Endothelial cell of umbilical vein (primary cell): ENCODE measurements at regions not wholly inside any gene's neighbourhood (a gene's known extent, or its start where the extent isn't known, plus 50 kb on each side); places are given as distances from the start of the nearest gene placed in this dataset.

Experiments
- BruUV-seq: library from RNA; stranded (reverse); fragments of 400-500 nt; replicated peaks from 2 replicates; lab custom pipeline; 2021; lab: Mats Ljungman, UMichigan
- CTCF ChIA-PET: fragments of 300-600, 350-600 bp; sonication (Branson Sonifier 250); formaldehyde crosslinking; loops from one replicate; lab custom pipeline; 2021; ENCODE audit warnings: antibody characterized with exemption, inconsistent platforms; lab: Charles Lee
- POLR2A ChIA-PET: fragments of 300-600, 350-600 bp; sonication (Branson Sonifier 250); formaldehyde crosslinking; loops from one replicate; lab custom pipeline; 2021; ENCODE audit warnings: antibody characterized with exemption, inconsistent platforms; lab: Charles Lee
- DNase-seq: peaks from one replicate; pipeline ENCODE4 v3.0.0-alpha.2; 2011; ENCODE audit warnings: low read depth, low spot score
- FAIRE-seq: peaks from 2 replicates; lab custom pipeline; 2011; peaks lifted over from hg19 to GRCh38; lab: Jason Lieb, UNC
- H2AFZ ChIP-seq: 2 replicates; pipeline ENCODE4 v1.6.0; 2012; ENCODE audit warnings: low read depth, low read length, control low read depth, inconsistent platforms
- H3K27ac ChIP-seq: 2 replicates; pipeline ENCODE4 v1.5.1; 2011; ENCODE audit warnings: low read depth, mild to moderate bottlenecking, control low read depth, low read length, moderate library complexity; ENCODE audit not compliant: insufficient read depth
- H3K27me3 ChIP-seq, 2 experiments: 2 replicates each; pipeline versions ENCODE4 v1.6.0 to v1.6.1; 2011; ENCODE audit warnings: low read length in 2 of 2, mixed read lengths in 1 of 2; ENCODE audit not compliant: control insufficient read depth in 2 of 2, insufficient read depth in 2 of 2
- H3K36me3 ChIP-seq, 2 experiments: 2 replicates in 1 of 2; 3 replicates in 1 of 2; pipeline ENCODE4 v1.5.1; 2011; ENCODE audit warnings: low read length in 2 of 2, mild to moderate bottlenecking in 1 of 2, moderate library complexity in 1 of 2; ENCODE audit not compliant: control insufficient read depth in 2 of 2, insufficient read depth in 2 of 2; ENCODE audit errors: extremely low read depth in 1 of 2
- H3K4me1 ChIP-seq: 3 replicates; pipeline ENCODE4 v1.5.1; 2011; ENCODE audit warnings: mild to moderate bottlenecking, low read length; ENCODE audit not compliant: control insufficient read depth, insufficient read depth; ENCODE audit errors: extremely low read depth
- H3K4me2 ChIP-seq: 2 replicates; pipeline ENCODE4 v1.6.1; 2011; ENCODE audit warnings: low read length, control low read depth, mixed read lengths; ENCODE audit not compliant: insufficient read depth
- H3K4me3 ChIP-seq, 3 experiments: fragments of 200-600 bp in 1 of 3; sonication (generic), shearing (Covaris generic) in 1 of 3; replicated peaks in 1 of 3; 2 replicates each; pipeline ENCODE4 v1.5.1; 2011 to 2016; ENCODE audit warnings: control low read depth in 3 of 3, low read length in 3 of 3, mild to moderate bottlenecking in 2 of 3, inconsistent platforms in 1 of 3, low read depth in 1 of 3, moderate library complexity in 1 of 3; ENCODE audit not compliant: insufficient read depth in 1 of 3
- H3K79me2 ChIP-seq: 2 replicates; pipeline ENCODE4 v1.6.0; 2012; ENCODE audit warnings: low read length, inconsistent platforms; ENCODE audit not compliant: control insufficient read depth, insufficient read depth
- H3K9ac ChIP-seq: replicated peaks from 2 replicates; pipeline ENCODE3; 2011; ENCODE audit warnings: low read length, control low read depth; ENCODE audit not compliant: insufficient read depth; ENCODE audit errors: extremely low read depth
- H3K9me1 ChIP-seq: replicated peaks from 3 replicates; pipeline ENCODE4 v1.6.0; 2011; ENCODE audit warnings: mild to moderate bottlenecking, low read length; ENCODE audit not compliant: control insufficient read depth, insufficient read depth; ENCODE audit errors: extremely low read depth
- H3K9me3 ChIP-seq: replicated peaks from 2 replicates; pipeline ENCODE4 v1.5.1; 2012; ENCODE audit warnings: low read length, inconsistent platforms; ENCODE audit not compliant: control insufficient read depth, insufficient read depth
- H4K20me1 ChIP-seq: replicated peaks from 2 replicates; pipeline ENCODE3; 2011; ENCODE audit warnings: mild to moderate bottlenecking, low read length; ENCODE audit not compliant: control insufficient read depth, insufficient read depth; ENCODE audit errors: extremely low read depth
- CTCF ChIP-seq, 2 donors: IDR thresholded peaks; 1 replicate in 1 of 2; 2 replicates in 1 of 2; pipeline ENCODE4 v1.5.1; 2011; ENCODE audit warnings: low read length in 2 of 2, mild to moderate bottlenecking in 2 of 2, moderate library complexity in 2 of 2, control low read depth in 1 of 2, inconsistent platforms in 1 of 2, low read depth in 1 of 2; ENCODE audit not compliant: insufficient read depth in 1 of 2; ENCODE audit errors: extremely low read depth in 1 of 2
- EZH2 ChIP-seq: IDR thresholded peaks from 2 replicates; pipeline ENCODE4 v1.6.1; 2012; ENCODE audit warnings: borderline replicate concordance, low read depth, mild to moderate bottlenecking, moderate library complexity, low read length, inconsistent platforms; ENCODE audit not compliant: severe bottlenecking
- FOS ChIP-seq: IDR thresholded peaks from 2 replicates; pipeline ENCODE4 v1.6.1; 2011; ENCODE audit warnings: mild to moderate bottlenecking, low read length, moderate library complexity, borderline replicate concordance; ENCODE audit not compliant: insufficient read depth
- GATA2 ChIP-seq: IDR thresholded peaks from 2 replicates; pipeline ENCODE4 v1.7.0; 2011; ENCODE audit warnings: low read depth, mild to moderate bottlenecking, moderate library complexity, mixed read lengths, low read length; ENCODE audit not compliant: insufficient read length, insufficient read depth
- JUN ChIP-seq: IDR thresholded peaks from 2 replicates; pipeline ENCODE4 v1.6.1; 2011; ENCODE audit warnings: borderline replicate concordance, low read depth; ENCODE audit not compliant: insufficient read length, insufficient read depth
- MAX ChIP-seq: IDR thresholded peaks from 2 replicates; pipeline ENCODE4 v1.6.1; 2011; ENCODE audit not compliant: insufficient read depth, insufficient read length
- MYC ChIP-seq: IDR thresholded peaks from one replicate; pipeline ENCODE4 v1.6.1; 2011; ENCODE audit warnings: mild to moderate bottlenecking, low read depth, low read length
- POLR2A ChIP-seq: IDR thresholded peaks from 2 replicates; pipeline ENCODE4 v1.6.1; 2012; ENCODE audit warnings: low read depth, mild to moderate bottlenecking, control low read depth, low read length
- POLR2AphosphoS5 ChIP-seq: IDR thresholded peaks from 2 replicates; pipeline ENCODE4 v1.6.1; 2012; ENCODE audit warnings: low read depth, mild to moderate bottlenecking, control low read depth, low read length, moderate library complexity; ENCODE audit not compliant: insufficient read depth
- dilution Hi-C: fragments of 300-500 bp; cut with MboI; formaldehyde crosslinking; loops from one replicate; pipeline ENCODE4 v1.15.0; 2019; ENCODE audit warnings: low sequenced_read_pairs; ENCODE audit not compliant: extremely low pct_ligation_motif_present
- intact Hi-C: fragments of 100-400 bp; cut with micrococcal nuclease; formaldehyde crosslinking; loops from one replicate; pipeline ENCODE4 v1.10.0; 2022

- Histone ChIP-seq H3K4me3 (no peak overlapping the region), H3K79me2 (no peaks in the 10 kb centered on the region), H4K20me1 (no peaks in the 10 kb centered on the region), H3K27ac (no peak overlapping the region), H3K36me3 (no peaks in the 10 kb centered on the region), H3K9me3 (no peaks in the 10 kb centered on the region), H3K9me1 (no peaks in the 10 kb centered on the region), H3K4me2 (no peak overlapping the region), H2AFZ (no peak overlapping the region), H3K27me3 (peaks cover 0 to 1% of the 10 kb centered on the region in 2 experiments), H3K4me1 (no peaks in the 10 kb centered on the region), H3K9ac (no peak overlapping the region)
- POLR2A ChIA-PET = no interaction called here
- no peak for FAIRE-seq
- no peak for TF ChIP-seq MAX
- no peak for TF ChIP-seq FOS
- no peak for TF ChIP-seq POLR2A
- no peak for TF ChIP-seq JUN
- TF ChIP-seq EZH2 = no peak
- no peak for TF ChIP-seq POLR2AphosphoS5
- no peak for TF ChIP-seq CTCF (IDR thresholded peaks at IDR 0.05; ENCODE audit: extremely low read depth in 1 of 2, insufficient read depth in 1 of 2, low read depth in 1 of 2, low read length in 2 of 2)
- TF ChIP-seq MYC = no peak
- no peak for TF ChIP-seq GATA2
- CTCF ChIA-PET = interaction anchor here (1.0 to 1.1 kb wide), 2 partner anchors 19 to 27 kb away, joined by 3 read pairs; no protein-coding TSS in a partner anchor
- dilution Hi-C loops = no loop called here
- BruUV-seq = no TSS peak
- intact Hi-C loops = no loop called here
- DNase-seq = no peak
Observed at GRCh38 chr9:77097335-77097734, 77.9 kb downstream of the FOXB2 start.
